Omental fat pad (tissue), 3 donors: ENCODE measurements at regions not wholly inside any gene's neighbourhood (a gene's known extent, or its start where the extent isn't known, plus 50 kb on each side); places are given as distances from the start of the nearest gene placed in this dataset.

Source experiments
- ATAC-seq: fragments of 150-250 bp; one replicate; pipeline ENCODE4 v1.9.1; 2016; ENCODE audit warnings: mild to moderate bottlenecking, moderate library complexity; ENCODE audit not compliant: low FRiP score
- DNase-seq: peaks from one replicate; pipeline ENCODE4 v3.0.0-alpha.2; 2019; ENCODE audit warnings: low spot score
- CTCF ChIP-seq, 3 donors: fragments of 450-650 bp; IDR thresholded peaks; one replicate each; pipeline ENCODE4 v1.5.1; 2016 to 2017; ENCODE audit warnings: antibody characterized with exemption in 3 of 3, mild to moderate bottlenecking in 3 of 3, moderate library complexity in 2 of 3

DNA sequence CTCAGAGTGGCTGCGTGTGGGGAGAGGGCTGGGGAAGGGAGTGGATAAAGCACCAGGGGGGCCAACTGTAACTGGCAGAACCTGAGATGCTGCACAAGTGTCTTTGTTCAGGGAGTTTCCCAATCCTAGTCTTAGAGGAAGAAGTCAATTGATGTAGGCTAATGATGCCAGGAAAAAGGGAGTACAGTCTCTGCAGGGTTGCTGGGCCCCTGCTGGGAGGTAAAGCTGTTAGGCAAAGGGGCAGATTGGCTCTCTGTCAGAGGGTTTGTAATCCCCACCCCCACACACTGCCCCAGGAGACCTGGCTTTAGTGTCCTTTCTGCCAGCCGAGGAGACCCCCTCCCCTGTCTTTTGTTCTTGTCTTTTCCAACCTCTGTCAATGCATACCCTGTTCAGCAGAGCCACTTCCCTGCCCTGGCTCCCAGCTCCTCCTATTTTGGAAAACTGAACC, 178.4 kb downstream of the KCNA5 start:
- DNase-seq (no peak), ATAC-seq (no peak)
- no peak for TF ChIP-seq CTCF (IDR thresholded peaks at IDR 0.05)

DNA sequence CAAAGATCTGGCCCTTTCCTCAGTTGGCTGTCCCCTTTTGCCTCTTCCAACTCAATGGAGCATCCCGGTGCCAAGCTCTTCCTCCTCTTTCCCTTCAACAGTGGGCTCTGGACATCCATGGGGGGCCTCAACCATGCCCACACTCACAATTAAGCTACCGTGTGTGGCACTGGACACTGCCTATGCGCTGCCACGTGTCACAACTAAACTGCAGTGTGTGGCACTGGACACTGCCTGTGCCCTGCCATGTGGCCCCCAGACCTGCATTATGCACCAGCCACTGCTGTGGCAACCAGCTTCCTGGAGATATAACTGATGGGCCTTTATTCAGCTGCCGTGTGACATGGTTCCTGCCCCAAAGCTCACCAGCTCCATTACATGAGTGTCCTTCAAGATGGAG, 179.1 kb downstream of the KCNA5 start:
- TF ChIP-seq CTCF (IDR thresholded peaks at IDR 0.05) = no peak
- no peak for DNase-seq

GRCh38 chr12:5223881-5224280, 180.2 kb downstream of the KCNA5 start:
- DNase-seq (no peak), ATAC-seq (no peak)
- no peak for TF ChIP-seq CTCF (IDR thresholded peaks at IDR 0.05)

More for the DNA sequence above, 179.1 kb downstream of the KCNA5 start:
- no peak for ATAC-seq

DNA sequence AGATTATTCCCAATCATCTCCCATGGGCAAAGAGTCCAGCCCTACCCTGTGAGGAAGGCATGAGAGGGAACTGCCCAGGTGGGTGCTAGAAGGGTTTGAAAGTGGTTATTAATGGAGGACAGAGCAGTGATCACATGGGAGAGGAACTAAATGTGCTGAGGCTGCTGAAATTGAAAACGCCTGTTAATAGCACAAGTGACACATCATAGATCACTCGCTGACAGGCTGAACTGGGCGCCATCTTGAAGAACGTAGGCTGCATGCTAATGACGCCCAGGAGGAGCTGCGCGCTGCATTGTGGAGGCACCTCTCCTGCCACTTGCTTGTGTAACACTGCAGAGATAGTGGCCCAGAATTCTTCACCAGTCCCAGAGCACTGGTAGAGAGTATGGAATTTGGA, 182.9 kb downstream of the KCNA5 start:
- TF ChIP-seq CTCF (IDR thresholded peaks at IDR 0.05) = no peak
- ATAC-seq (no peak), DNase-seq (no peak)

GRCh38 chr12:5227708-5228373, 184.2 kb downstream of the KCNA5 start:
- DNase-seq (no peak), ATAC-seq (no peak)
- no peak for TF ChIP-seq CTCF (IDR thresholded peaks at IDR 0.05)

DNA sequence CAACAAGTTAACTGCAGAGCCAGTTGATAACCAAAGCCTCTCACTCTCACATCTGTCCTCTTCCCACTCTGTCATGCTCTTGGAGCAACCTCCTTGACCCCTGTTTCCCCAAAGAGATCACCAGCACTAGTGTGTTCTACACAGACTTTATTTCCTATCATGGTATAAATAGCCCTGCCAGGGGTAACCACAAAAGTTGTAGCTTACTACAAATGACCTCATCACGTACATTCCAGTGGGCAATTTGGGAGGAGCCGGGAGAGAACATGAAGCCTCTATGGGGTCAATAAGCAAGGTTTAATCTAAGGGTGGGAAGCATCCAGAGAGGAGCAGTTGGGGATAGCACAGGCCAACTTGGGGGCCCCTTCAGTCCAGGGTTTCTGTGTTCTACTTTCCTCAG, 186.5 kb downstream of the KCNA5 start:
- ATAC-seq (no peak), DNase-seq (no peak)
- no peak for TF ChIP-seq CTCF (IDR thresholded peaks at IDR 0.05)

- TF ChIP-seq CTCF (IDR thresholded peaks at IDR 0.05) = no peak
- ATAC-seq (no peak), DNase-seq (no peak)
Observed at GRCh38 chr12:5230861-5231260, 187.2 kb downstream of the KCNA5 start.
